COR-L47 (cell line): ENCODE measurements at regions not wholly inside any gene's neighbourhood (a gene's known extent, or its start where the extent isn't known, plus 50 kb on each side); places are given as distances from the start of the nearest gene placed in this dataset.

Experiments used
- DNase-seq: peaks from one replicate; lab custom pipeline; 2025; lab: John Stamatoyannopoulos, UW

DNA sequence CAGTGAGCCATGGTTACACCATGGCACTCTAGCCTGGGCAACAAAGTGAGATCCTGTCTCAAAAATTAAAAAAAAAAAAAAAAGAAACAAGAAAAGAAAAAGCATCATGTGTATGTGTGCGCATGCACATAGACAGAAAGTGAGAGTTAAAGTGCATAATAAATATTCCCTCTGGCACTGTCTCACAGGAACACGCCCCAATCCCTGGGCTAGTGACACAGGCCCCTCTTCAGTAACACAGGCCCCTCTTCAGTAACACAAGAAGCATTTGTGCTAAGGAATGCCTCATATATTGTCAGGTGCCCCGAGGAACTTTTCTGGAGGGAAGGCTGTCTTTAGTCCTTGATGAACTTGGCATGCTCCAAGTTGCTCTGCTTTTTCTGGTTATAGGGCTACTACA is 57.5 kb downstream of the RPL27A start:
- no peak for DNase-seq

- no peak for DNase-seq
These were observed 61.8 kb downstream of the RPL27A start for GRCh38 chr11:8744423-8744822.

- no peak for DNase-seq
These were observed 63.0 kb downstream of the RPL27A start for GRCh38 chr11:8745431-8746253.

DNA sequence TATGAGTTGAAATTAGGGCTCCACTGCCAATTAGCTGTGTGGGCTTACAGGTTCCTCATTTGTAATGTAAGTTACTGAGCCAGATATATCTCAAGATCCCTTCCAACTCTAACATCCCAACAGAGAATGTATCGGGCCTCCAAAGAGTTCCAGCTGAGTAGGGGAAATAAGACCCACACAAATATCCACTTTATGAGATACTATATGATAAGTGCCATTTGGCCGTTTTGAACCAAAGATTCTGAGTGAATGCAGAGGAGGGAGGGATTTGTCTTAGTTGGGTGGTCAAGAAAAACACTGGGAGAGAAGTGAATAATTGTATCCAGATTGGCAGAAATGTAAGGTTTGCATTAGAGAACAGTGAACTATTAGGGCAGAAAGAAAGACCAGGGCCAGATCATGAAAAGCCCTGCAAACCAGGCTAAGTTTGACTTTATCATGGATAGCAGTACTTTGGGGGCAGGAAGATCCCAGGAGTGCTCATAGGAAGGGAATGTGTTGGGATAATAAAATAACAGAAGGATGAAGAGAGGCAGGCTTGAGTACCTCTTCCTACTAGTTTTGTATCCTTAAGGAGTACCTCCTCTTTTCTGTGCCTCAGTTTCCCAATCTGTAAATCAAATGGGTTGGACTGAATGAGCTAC is 63.9 kb downstream of the RPL27A start:
- DNase-seq, result no peak

GRCh38 chr11:8747173-8747572 is 64.6 kb downstream of the RPL27A start:
- no peak for DNase-seq

DNA sequence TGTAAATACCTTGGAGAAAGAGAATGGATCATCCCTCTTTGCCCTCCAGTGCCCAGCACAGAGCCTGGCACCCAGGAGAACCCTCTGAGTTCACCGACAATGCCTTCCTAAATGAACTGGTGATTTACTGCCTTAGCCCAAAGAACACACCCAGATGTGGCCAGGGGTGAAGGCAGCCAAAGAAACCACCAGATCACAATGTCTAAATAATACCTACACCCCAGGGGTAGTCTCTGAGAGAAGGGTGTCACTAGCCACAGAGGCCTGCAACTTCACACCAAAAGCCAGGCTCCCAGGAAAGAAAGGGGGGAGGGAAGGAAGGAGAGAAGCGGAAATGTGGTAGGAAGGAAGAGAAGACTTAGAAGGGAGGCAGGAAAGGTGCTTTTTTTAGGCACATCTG is 65.7 kb downstream of the RPL27A start:
- no peak for DNase-seq

- DNase-seq, result no peak
These were observed 66.6 kb downstream of the RPL27A start for GRCh38 chr11:8749202-8749601.

DNA sequence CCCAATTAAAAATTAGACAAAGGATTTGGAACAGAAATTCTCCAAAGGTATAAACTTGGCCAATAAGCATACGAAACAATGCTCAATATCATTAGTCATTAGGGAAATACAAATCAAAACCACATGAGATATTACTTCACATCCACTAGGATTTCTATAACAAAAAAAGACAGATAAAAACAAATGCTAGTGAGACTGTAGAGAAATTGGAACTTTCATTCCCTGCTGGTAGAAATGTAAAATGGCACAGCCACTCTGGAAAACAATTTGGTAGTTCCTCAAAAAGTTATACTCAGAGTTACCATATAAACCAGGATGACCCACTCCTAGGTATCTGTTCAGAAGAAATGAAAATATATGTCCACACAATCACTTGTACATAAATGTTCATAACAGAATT is 71.6 kb downstream of the RPL27A start:
- DNase-seq, result no peak

DNA sequence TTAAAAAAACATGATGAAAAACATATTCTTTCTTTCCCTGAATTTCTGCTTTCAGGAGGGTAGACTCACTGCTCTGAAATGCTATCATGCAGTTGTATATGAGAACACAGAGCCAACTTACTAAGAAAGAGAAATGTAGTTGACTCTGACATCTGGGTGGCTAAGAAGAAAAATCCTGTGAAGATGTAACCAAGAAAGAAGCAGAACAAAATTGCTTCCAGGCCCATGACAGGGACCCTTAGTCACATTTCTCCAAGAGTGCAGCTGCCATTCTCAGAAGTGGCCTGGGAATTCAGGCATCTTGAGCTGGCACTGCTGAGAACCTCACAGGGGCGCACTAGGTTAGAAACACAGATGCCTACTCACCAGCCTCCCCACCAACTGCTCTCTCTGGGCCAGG is 73.6 kb downstream of the RPL27A start:
- no peak for DNase-seq

GRCh38 chr11:8757047-8757446 is 74.5 kb downstream of the RPL27A start:
- no peak for DNase-seq

- no peak for DNase-seq
These were observed 74.9 kb downstream of the RPL27A start for GRCh38 chr11:8757533-8757932.

DNA sequence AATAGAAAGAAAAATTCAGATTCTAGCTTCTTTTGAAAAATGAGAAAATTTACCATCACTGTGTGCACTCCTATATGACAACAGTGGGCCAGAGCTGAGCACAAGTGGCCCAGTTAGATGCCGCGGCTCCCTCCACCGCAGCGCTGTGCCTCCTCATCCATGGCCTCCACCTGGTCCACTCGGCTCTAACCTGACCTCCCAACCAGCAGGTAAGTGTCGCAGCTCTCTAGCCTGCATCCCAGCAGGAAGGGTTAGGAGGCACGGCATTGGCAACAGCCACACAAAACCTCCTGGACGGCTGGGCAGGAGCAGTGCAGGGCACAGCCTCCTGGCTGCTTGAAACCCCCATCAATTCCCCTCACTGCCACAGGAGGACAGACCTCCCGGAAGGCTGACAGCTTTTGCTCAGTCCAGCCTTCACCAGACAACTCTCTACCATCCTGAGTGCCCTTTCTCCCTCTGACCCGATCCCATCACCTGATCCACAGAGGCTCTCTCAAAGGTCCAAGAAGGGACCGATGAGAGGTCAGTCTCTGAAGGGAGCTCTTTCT is 76.1 kb downstream of the RPL27A start:
- no peak for DNase-seq

- DNase-seq, result no peak
These were observed 77.0 kb downstream of the RPL27A start for GRCh38 chr11:8759634-8760033.

DNA sequence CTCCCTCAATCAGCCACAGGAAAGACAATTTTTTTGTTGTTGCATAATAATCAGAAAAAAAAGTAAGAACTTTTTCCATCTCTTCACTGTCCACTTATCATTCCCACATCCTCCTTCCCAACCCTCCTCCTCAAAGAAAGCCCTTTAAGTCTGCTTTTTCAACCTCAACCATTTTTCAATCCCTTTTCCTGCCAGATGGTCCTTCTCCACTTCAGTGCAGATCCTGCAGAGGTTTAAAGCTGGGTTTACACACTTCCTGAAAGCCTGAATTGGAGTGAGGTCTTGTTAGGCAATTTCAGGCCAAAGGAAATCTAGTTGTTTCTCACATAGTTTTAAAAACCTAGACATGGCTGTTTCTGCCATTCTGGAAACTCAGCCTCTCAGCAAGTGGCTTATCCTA is 78.3 kb downstream of the RPL27A start:
- no peak for DNase-seq

DNA sequence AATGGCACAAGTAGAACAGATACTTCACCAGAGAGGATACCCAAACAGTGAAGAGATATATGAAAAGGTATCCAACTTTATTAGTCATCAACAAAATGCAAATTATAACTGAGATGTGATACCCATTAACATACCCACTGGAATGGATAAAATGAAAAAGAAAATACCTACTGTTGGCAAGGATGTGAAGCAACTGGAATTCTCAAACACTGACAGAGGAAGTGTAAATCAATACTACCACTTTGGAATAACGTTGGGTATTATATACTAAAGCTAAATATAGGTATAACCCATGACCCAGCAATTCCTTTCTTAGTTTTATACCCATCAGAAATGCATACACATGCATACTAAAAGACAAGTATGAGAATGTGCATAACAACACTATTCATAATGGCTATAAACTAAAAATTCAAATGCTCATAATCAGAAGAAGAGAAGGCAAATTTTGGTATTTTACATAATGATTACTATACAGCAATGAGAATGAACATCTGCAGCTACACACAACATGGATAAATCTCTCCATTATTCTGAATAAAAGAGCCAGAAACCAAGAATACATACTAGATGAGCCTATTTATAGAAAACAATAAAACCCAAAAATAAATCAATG is 80.6 kb downstream of the RPL27A start:
- no peak for DNase-seq

DNA sequence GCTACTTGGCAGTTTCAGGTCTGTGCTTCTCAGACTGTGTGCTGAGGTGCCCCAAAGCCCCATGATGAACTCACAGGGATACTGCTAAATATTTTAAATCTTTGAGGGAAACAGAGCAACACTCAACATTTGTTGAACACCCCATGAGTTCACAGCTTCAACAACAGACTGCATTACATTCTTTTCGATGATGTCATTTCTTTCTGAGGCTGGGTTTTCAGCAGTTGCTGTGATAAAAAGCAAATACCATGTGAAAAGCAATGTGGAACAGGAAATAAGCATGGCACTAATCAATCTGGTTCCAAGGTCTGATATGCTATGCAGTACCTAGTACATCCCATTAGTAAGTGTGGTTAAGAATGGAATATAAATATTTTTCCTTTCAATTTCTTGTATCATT is 82.7 kb downstream of the RPL27A start:
- no peak for DNase-seq

DNA sequence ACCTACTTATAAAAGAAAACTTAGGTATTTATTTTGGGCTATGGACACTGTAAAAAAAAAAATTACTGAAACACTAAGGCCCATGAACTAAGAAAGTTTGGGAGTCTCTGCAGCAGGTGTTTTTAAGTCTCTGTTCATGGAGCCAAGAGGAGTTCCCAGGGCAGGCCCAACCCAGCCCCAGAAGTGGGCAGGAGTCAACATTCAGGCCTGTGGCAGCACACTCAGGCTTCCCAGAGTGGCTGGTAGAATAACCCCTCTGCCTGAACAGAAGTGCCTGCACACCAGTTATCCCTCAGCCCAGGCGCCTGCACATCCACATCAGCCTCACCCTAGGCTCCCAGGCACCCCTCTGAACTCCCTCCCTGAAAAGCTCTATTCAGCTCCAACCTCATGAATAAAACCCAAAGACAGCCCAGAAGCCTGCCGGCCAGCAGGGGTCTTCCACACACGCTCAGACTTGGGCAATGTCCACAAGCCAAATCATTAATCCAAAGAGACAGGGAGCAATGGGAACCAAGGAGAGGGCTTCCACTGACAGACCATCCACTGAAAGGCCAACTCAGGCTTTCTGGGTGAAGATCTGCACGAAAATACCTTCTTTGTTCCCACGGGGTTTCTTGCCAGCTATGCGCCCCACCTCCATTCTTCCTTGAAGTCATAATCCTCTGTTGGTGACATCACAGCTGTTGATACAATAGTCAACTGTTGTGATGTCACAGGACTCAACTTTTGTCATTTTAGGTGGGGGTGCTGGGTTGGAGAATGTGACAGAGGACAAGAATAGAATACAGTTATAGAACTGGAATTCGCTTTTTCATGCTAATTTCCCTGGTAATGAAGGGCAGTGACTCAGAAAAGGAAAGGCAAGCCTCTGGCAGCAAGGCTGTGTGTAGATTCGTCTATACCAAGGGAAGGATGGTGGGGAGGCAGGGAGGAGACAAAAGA is 83.7 kb downstream of the RPL27A start:
- no peak for DNase-seq

GRCh38 chr11:8766988-8767374 is 84.4 kb downstream of the RPL27A start:
- no peak for DNase-seq

GRCh38 chr11:8767466-8768142 is 85.0 kb downstream of the RPL27A start:
- no peak for DNase-seq

DNA sequence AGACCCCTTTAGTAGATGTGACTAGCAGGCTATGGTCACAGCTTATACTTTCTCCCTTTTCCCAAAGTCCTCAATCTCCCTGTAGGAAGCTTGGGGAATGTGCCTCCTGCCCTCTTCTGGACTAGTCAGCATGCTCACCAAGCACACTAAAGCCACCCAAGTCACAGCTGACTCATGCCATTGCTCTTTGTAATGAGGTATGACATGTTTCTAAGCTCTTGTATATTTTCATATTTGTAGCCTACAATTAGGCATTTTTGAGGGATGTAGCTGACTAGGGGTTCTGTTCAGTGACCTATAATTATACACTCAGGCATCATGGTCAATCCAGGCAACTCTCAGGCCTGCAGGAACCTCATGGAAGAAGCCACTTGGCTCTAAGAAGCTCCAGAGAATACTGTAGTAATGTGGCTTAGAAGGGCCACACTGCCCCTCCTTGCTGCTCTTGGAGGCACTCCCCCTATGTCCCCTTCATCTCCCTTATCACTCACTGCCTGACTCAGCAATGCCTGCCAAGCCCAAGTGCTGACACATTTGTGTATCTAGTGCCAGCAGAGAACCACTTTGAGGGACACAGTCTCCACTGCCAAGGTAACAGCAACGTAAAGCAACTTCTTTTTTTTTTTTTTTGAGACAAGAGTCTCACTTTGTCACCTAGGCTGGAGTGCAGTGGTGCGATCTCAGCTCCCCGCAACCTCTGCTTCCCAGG is 86.2 kb downstream of the RPL27A start:
- no peak for DNase-seq
